ENCODE measurements at regions not wholly inside any gene's neighbourhood (a gene's known extent, or its start where the extent isn't known, plus 50 kb on each side); places are given as distances from the start of the nearest gene placed in this dataset.

DNA sequence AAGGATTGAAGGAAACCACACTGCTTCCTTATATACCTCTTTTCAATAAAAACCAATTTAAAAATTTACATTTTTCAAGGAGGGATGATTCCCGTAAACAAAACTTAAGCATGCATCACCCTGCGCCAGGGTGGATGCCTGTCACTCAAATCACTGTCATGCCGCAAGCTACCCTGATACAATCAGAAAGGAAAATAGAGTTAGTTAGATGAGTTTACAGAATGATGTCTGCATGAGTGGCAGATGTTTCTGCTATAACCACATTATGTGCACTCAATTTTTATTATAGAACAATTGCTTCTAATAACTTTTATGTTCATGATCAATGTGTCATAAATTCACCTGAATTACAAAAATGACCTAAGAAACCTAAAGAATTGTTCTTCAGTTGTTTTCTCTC is 123.4 kb upstream of the ADGRL4 start:
- Histone ChIP-seq H2AFZ (ENCODE audit: low read depth, low read length) (no peak overlapping the region), H3K27ac (ENCODE audit: low read length, poor library complexity, severe bottlenecking) (no peak overlapping the region), H3K36me3 (ENCODE audit: control insufficient read depth in 1 of 2, insufficient read depth in 2 of 2, low read depth in 1 of 2, low read length in 2 of 2) (no peaks in the 10 kb centered on the region), H4K8ac (ENCODE audit: low read length) (no peak overlapping the region), H2BK12ac (ENCODE audit: low read length in 2 of 2) (no peak overlapping the region), H3K27me3 (ENCODE audit: control insufficient read depth in 1 of 2, insufficient read depth in 1 of 2, low read length in 2 of 2) (no peaks in the 10 kb centered on the region), H4K91ac (ENCODE audit: low read length) (no peak overlapping the region), H2AK5ac (ENCODE audit: low read length, severe bottlenecking) (no peak overlapping the region), H3K4me2 (ENCODE audit: low read length, poor library complexity, severe bottlenecking) (no peak overlapping the region), H3K79me1 (replicated peaks; ENCODE audit: low read length, poor library complexity, severe bottlenecking) (no peaks in the 10 kb centered on the region), H3K9ac (ENCODE audit: low read length) (no peak overlapping the region), H3K4ac (ENCODE audit: low read depth in 1 of 2, low read length in 2 of 2) (no peak overlapping the region), H3K18ac (ENCODE audit: low read depth in 1 of 2, low read length in 2 of 2) (peak overlapping the region in 1 of 2 experiments; percentile 62), H3K4me1 (ENCODE audit: control insufficient read depth, insufficient read depth, low read depth, low read length) (no peaks in the 10 kb centered on the region), H3K14ac (ENCODE audit: low read length in 2 of 2) (no peak overlapping the region), H3K4me3 (ENCODE audit: insufficient read depth in 1 of 2, low read depth in 1 of 2, low read length in 2 of 2) (no peak overlapping the region), H3K9me3 (ENCODE audit: control insufficient read depth, low read length) (no peaks in the 10 kb centered on the region), H2BK5ac (ENCODE audit: low read depth, low read length, poor library complexity, severe bottlenecking) (no peak overlapping the region), H2BK120ac (ENCODE audit: low read depth, low read length) (no peak overlapping the region), H3K23ac (ENCODE audit: low read length in 2 of 2) (no peak overlapping the region), H2BK15ac (ENCODE audit: low read depth, poor library complexity, severe bottlenecking) (no peak overlapping the region)
- DNase-seq, result no peak
- 81% methylated on average over 3 of the region's 3 CpGs for WGBS

DNA sequence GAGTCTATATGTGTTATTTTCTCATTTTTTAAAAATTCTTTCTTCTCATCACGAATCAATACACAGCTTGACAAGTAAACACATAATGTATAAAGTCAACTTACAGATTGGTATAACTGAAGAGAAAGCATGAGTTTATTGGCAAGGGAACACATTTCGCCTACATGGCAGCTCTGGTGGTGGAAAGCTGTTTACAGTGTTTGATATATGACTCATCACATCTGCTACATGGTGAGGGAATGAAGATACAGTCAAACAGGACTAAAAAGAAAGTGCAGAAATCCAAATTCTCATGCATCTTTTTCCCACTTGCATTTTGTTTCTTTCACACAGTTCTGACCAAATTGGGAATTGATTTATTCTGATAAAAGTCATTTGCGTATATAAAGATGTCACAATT is 122.2 kb upstream of the ADGRL4 start:
- Histone ChIP-seq H2BK5ac (ENCODE audit: low read depth, low read length, poor library complexity, severe bottlenecking) (no peak overlapping the region), H4K91ac (ENCODE audit: low read length) (no peak overlapping the region), H2BK15ac (ENCODE audit: low read depth, poor library complexity, severe bottlenecking) (no peak overlapping the region), H3K4me2 (ENCODE audit: low read length, poor library complexity, severe bottlenecking) (no peak overlapping the region), H3K18ac (ENCODE audit: low read depth in 1 of 2, low read length in 2 of 2) (no peak overlapping the region), H2BK12ac (ENCODE audit: low read length in 2 of 2) (no peak overlapping the region), H2AK5ac (ENCODE audit: low read length, severe bottlenecking) (no peak overlapping the region), H3K14ac (ENCODE audit: low read length in 2 of 2) (no peak overlapping the region), H3K4me3 (ENCODE audit: insufficient read depth in 1 of 2, low read depth in 1 of 2, low read length in 2 of 2) (no peak overlapping the region), H2AFZ (ENCODE audit: low read depth, low read length) (no peak overlapping the region), H3K4me1 (ENCODE audit: control insufficient read depth, insufficient read depth, low read depth, low read length) (no peaks in the 10 kb centered on the region), H3K36me3 (ENCODE audit: control insufficient read depth in 1 of 2, insufficient read depth in 2 of 2, low read depth in 1 of 2, low read length in 2 of 2) (no peaks in the 10 kb centered on the region), H3K9me3 (ENCODE audit: control insufficient read depth, low read length) (no peaks in the 10 kb centered on the region), H3K27ac (ENCODE audit: low read length, poor library complexity, severe bottlenecking) (no peak overlapping the region), H3K4ac (ENCODE audit: low read depth in 1 of 2, low read length in 2 of 2) (no peak overlapping the region), H4K8ac (ENCODE audit: low read length) (no peak overlapping the region), H3K23ac (ENCODE audit: low read length in 2 of 2) (no peak overlapping the region), H3K9ac (ENCODE audit: low read length) (no peak overlapping the region), H3K27me3 (ENCODE audit: control insufficient read depth in 1 of 2, insufficient read depth in 1 of 2, low read length in 2 of 2) (no peaks in the 10 kb centered on the region), H3K79me1 (replicated peaks; ENCODE audit: low read length, poor library complexity, severe bottlenecking) (no peaks in the 10 kb centered on the region), H2BK120ac (ENCODE audit: low read depth, low read length) (no peak overlapping the region)
- DNase-seq, result peak; percentile 78
- 0% methylated on average over 1 of the region's 3 CpGs for WGBS

DNA sequence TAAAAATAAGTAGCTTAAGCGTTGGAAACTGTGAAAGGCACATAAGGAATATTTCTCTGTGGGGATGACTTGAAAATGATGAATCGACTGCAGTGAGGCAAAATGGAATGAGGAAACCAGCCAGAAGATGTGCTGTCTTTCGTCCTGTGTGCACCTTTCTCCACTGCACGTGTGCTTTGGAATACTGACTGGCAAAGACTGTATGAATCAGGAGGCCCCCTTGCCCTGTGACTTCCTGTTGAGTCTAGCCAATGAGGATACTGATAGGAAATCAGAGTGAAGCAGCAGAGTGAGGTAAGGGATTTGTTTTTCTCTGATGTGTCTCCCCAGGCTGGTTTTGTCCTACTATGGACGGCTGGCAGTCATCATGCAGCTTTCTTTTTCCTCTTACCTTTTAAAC is 118.2 kb upstream of the ADGRL4 start:
- Histone ChIP-seq H3K27ac (ENCODE audit: low read length, poor library complexity, severe bottlenecking) (no peak overlapping the region), H2BK12ac (ENCODE audit: low read length in 2 of 2) (no peak overlapping the region), H2AK5ac (ENCODE audit: low read length, severe bottlenecking) (no peak overlapping the region), H3K9me3 (ENCODE audit: control insufficient read depth, low read length) (no peaks in the 10 kb centered on the region), H3K4ac (ENCODE audit: low read depth in 1 of 2, low read length in 2 of 2) (no peak overlapping the region), H3K36me3 (ENCODE audit: control insufficient read depth in 1 of 2, insufficient read depth in 2 of 2, low read depth in 1 of 2, low read length in 2 of 2) (no peaks in the 10 kb centered on the region), H3K23ac (ENCODE audit: low read length in 2 of 2) (no peak overlapping the region), H4K8ac (ENCODE audit: low read length) (no peak overlapping the region), H3K4me1 (ENCODE audit: control insufficient read depth, insufficient read depth, low read depth, low read length) (no peaks in the 10 kb centered on the region), H2AFZ (ENCODE audit: low read depth, low read length) (no peak overlapping the region), H4K91ac (ENCODE audit: low read length) (no peak overlapping the region), H3K27me3 (ENCODE audit: control insufficient read depth in 1 of 2, insufficient read depth in 1 of 2, low read length in 2 of 2) (no peaks in the 10 kb centered on the region), H3K4me3 (ENCODE audit: insufficient read depth in 1 of 2, low read depth in 1 of 2, low read length in 2 of 2) (no peak overlapping the region), H3K79me1 (replicated peaks; ENCODE audit: low read length, poor library complexity, severe bottlenecking) (no peaks in the 10 kb centered on the region), H2BK120ac (ENCODE audit: low read depth, low read length) (no peak overlapping the region), H3K9ac (ENCODE audit: low read length) (no peak overlapping the region), H2BK5ac (ENCODE audit: low read depth, low read length, poor library complexity, severe bottlenecking) (no peak overlapping the region), H3K4me2 (ENCODE audit: low read length, poor library complexity, severe bottlenecking) (no peak overlapping the region), H3K18ac (ENCODE audit: low read depth in 1 of 2, low read length in 2 of 2) (no peak overlapping the region), H2BK15ac (ENCODE audit: low read depth, poor library complexity, severe bottlenecking) (no peak overlapping the region), H3K14ac (ENCODE audit: low read length in 2 of 2) (no peak overlapping the region)
- 83% methylated on average over 5 of the region's 5 CpGs for WGBS
- no peak for DNase-seq

DNA sequence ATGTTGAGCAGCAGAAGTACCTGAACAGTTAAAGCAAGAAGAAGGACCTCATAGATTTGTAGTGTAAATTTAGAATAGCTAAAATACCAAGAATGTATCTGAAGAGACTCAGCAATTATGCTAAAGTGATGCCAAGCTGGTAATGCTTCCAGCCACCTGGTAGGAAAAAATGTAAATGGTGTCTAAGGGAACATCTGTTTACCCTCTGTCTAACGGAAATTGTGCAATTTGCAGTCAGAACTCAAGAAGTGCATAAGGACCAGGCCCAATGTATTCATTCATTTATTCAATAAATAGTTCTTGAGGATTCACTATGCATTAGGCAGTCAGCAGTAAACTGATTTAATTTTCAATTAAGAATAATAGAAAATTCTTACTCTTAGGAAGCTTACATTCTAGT is 116.0 kb upstream of the ADGRL4 start:
- Histone ChIP-seq H3K79me1 (replicated peaks; ENCODE audit: low read length, poor library complexity, severe bottlenecking) (no peaks in the 10 kb centered on the region), H4K8ac (ENCODE audit: low read length) (no peak overlapping the region), H3K4ac (ENCODE audit: low read depth in 1 of 2, low read length in 2 of 2) (no peak overlapping the region), H3K18ac (ENCODE audit: low read depth in 1 of 2, low read length in 2 of 2) (no peak overlapping the region), H3K9me3 (ENCODE audit: control insufficient read depth, low read length) (no peaks in the 10 kb centered on the region), H3K14ac (ENCODE audit: low read length in 2 of 2) (no peak overlapping the region), H3K4me2 (ENCODE audit: low read length, poor library complexity, severe bottlenecking) (no peak overlapping the region), H2BK5ac (ENCODE audit: low read depth, low read length, poor library complexity, severe bottlenecking) (no peak overlapping the region), H4K91ac (ENCODE audit: low read length) (no peak overlapping the region), H2BK15ac (ENCODE audit: low read depth, poor library complexity, severe bottlenecking) (no peak overlapping the region), H3K23ac (ENCODE audit: low read length in 2 of 2) (no peak overlapping the region), H3K27ac (ENCODE audit: low read length, poor library complexity, severe bottlenecking) (no peak overlapping the region), H3K27me3 (ENCODE audit: control insufficient read depth in 1 of 2, insufficient read depth in 1 of 2, low read length in 2 of 2) (no peaks in the 10 kb centered on the region), H3K4me3 (ENCODE audit: insufficient read depth in 1 of 2, low read depth in 1 of 2, low read length in 2 of 2) (no peak overlapping the region), H2AFZ (ENCODE audit: low read depth, low read length) (no peak overlapping the region), H2AK5ac (ENCODE audit: low read length, severe bottlenecking) (no peak overlapping the region), H3K4me1 (ENCODE audit: control insufficient read depth, insufficient read depth, low read depth, low read length) (no peaks in the 10 kb centered on the region), H3K9ac (ENCODE audit: low read length) (no peak overlapping the region), H3K36me3 (ENCODE audit: control insufficient read depth in 1 of 2, insufficient read depth in 2 of 2, low read depth in 1 of 2, low read length in 2 of 2) (no peaks in the 10 kb centered on the region), H2BK12ac (ENCODE audit: low read length in 2 of 2) (no peak overlapping the region), H2BK120ac (ENCODE audit: low read depth, low read length) (no peak overlapping the region)
- DNase-seq, result no peak
- no CpG with 5 or more reads among the region's 1 CpG for WGBS

Data from mesenchymal stem cell (in vitro differentiated cells and primary cell).